HepG2 (cell line): ENCODE measurements at regions not wholly inside any gene's neighbourhood (a gene's known extent, or its start where the extent isn't known, plus 50 kb on each side); places are given as distances from the start of the nearest gene placed in this dataset.

Experiments used
- ATAC-seq: fragments of 200-7000 bp; cut with Tn5 transposase; 3 replicates; pipeline ENCODE4 v1.9.1; 2020; ENCODE audit warnings: mild to moderate bottlenecking, moderate library complexity
- BruUV-seq: library from RNA; stranded (reverse); fragments of 400-500 nt; replicated peaks from 2 replicates; lab custom pipeline; 2021; lab: Mats Ljungman, UMichigan
- CTCF ChIA-PET: fragments of 300-600 bp; formaldehyde crosslinking; extraction: SDS; loops from one replicate; lab custom pipeline; 2021; ENCODE audit warnings: low total read pairs, inconsistent platforms, low intra/inter-chr PET ratio; lab: Yijun Ruan, JAX
- POLR2A ChIA-PET: fragments of 350-600 bp; sonication (Branson Sonifier 250); formaldehyde crosslinking; loops from one replicate; lab custom pipeline; 2020; ENCODE audit warnings: antibody characterized with exemption, inconsistent platforms; lab: Yijun Ruan, JAX
- DNase-seq: peaks from one replicate; pipeline ENCODE4 v3.0.0-alpha.2; 2015; ENCODE audit warnings: low spot score
- FAIRE-seq: peaks from 3 replicates; lab custom pipeline; 2011; peaks lifted over from hg19 to GRCh38; lab: Jason Lieb, UNC
- H2AFZ ChIP-seq: one replicate; pipeline ENCODE4 v1.6.1; 2011; ENCODE audit warnings: low read length, inconsistent platforms
- H3K27ac ChIP-seq: fragments of 300-600 bp; 3 replicates; pipeline ENCODE4 v1.8.0; 2011; ENCODE audit warnings: mixed run types, mild to moderate bottlenecking, mixed read lengths, low read length, inconsistent platforms; ENCODE audit not compliant: insufficient read depth; ENCODE audit errors: extremely low read length
- H3K27me3 ChIP-seq, 2 experiments: fragments of 200-600 bp in 1 of 2; 2 replicates in 1 of 2; 3 replicates in 1 of 2; pipeline versions ENCODE4 v1.6.0 to v1.8.0; 2011; ENCODE audit warnings: low read length in 2 of 2, mild to moderate bottlenecking in 2 of 2, moderate library complexity in 2 of 2, inconsistent platforms in 1 of 2; ENCODE audit not compliant: insufficient read depth in 2 of 2, control insufficient read depth in 1 of 2
- H3K36me3 ChIP-seq, 2 experiments: fragments of 200-600 bp in 1 of 2; replicated peaks in 1 of 2; 2 replicates in 1 of 2; 3 replicates in 1 of 2; pipeline versions ENCODE4 v1.5.1 to v1.8.0; 2011; ENCODE audit warnings: low read length in 2 of 2, inconsistent platforms in 1 of 2; ENCODE audit not compliant: insufficient read depth in 2 of 2, control insufficient read depth in 1 of 2
- H3K4me1 ChIP-seq: 2 replicates; pipeline ENCODE4 v1.5.1; 2012; ENCODE audit warnings: low read length, inconsistent platforms; ENCODE audit not compliant: insufficient read depth
- H3K4me2 ChIP-seq: 2 replicates; pipeline ENCODE4 v1.6.0; 2011; ENCODE audit warnings: low read depth, low read length, inconsistent platforms
- H3K4me3 ChIP-seq, 3 experiments: fragments of 200-600 bp in 1 of 3; sonication (generic), shearing (Covaris generic) in 1 of 3; replicated peaks in 1 of 3; 2 replicates each; pipeline ENCODE4 v1.5.1; 2011 to 2016; ENCODE audit warnings: low read length in 3 of 3, inconsistent platforms in 2 of 3, low read depth in 2 of 3, mild to moderate bottlenecking in 2 of 3, control low read depth in 1 of 3, mixed read lengths in 1 of 3; ENCODE audit not compliant: insufficient read depth in 1 of 3
- H3K79me2 ChIP-seq: one replicate; pipeline ENCODE4 v1.6.1; 2011; ENCODE audit warnings: low read length, inconsistent platforms; ENCODE audit not compliant: insufficient read depth
- H3K9ac ChIP-seq: 2 replicates; pipeline ENCODE4 v1.6.0; 2011; ENCODE audit warnings: mild to moderate bottlenecking, low read depth, low read length, inconsistent platforms; ENCODE audit not compliant: insufficient read depth
- H3K9me3 ChIP-seq: 2 replicates; pipeline ENCODE4 v1.5.1; 2012; ENCODE audit warnings: mild to moderate bottlenecking, low read length
- H4K20me1 ChIP-seq: 2 replicates; pipeline ENCODE4 v1.6.0; 2011; ENCODE audit warnings: inconsistent platforms, mild to moderate bottlenecking, low read length, moderate library complexity; ENCODE audit not compliant: insufficient read depth
- ERF ChIP-seq: IDR thresholded peaks from 2 replicates; pipeline ENCODE4 v1.6.1; 2018; ENCODE audit warnings: missing biosample characterization, missing genetic modification reagents
- HDAC6 ChIP-seq: fragments of 200-600 bp; sonication (generic); IDR thresholded peaks from 2 replicates; pipeline ENCODE4 v1.7.0; 2017; ENCODE audit warnings: mild to moderate bottlenecking, antibody characterized with exemption, low read length, low read depth
- HOXA3 ChIP-seq: sonication (generic); formaldehyde crosslinking; IDR thresholded peaks from 2 replicates; pipeline ENCODE4 v1.5.0; 2020; ENCODE audit warnings: missing genetic modification reagents
- HOXA5 ChIP-seq: sonication (generic); formaldehyde crosslinking; IDR thresholded peaks from 2 replicates; pipeline ENCODE4 v1.4.0; 2020; ENCODE audit warnings: missing genetic modification reagents
- MIXL1 ChIP-seq: IDR thresholded peaks from 2 replicates; pipeline ENCODE4 v1.6.1; 2016
- MXD4 ChIP-seq: IDR thresholded peaks from 2 replicates; pipeline ENCODE4 v1.6.1; 2016; ENCODE audit warnings: mild to moderate bottlenecking, missing biosample characterization, missing genetic modification reagents
- RBFOX2 ChIP-seq: fragments of 200-400 bp; formaldehyde crosslinking; IDR thresholded peaks from 2 replicates; pipeline ENCODE4 v1.6.1; 2017; ENCODE audit warnings: low read depth, mild to moderate bottlenecking, low read length
- ZNF121 ChIP-seq: sonication (generic); formaldehyde crosslinking; IDR thresholded peaks from 2 replicates; pipeline ENCODE4 v1.5.0; 2020; ENCODE audit warnings: mild to moderate bottlenecking, missing genetic modification reagents
- ZNF562 ChIP-seq: sonication (generic); formaldehyde crosslinking; IDR thresholded peaks from 2 replicates; pipeline ENCODE4 v1.8.0; 2022; ENCODE audit warnings: missing genetic modification reagents, borderline replicate concordance
- ZNF572 ChIP-seq: sonication (generic); formaldehyde crosslinking; IDR thresholded peaks from 2 replicates; pipeline ENCODE4 v1.5.1; 2020; ENCODE audit warnings: mild to moderate bottlenecking, missing genetic modification reagents
- WGBS: methylation state at CpG from one replicate; pipeline ENCODE4 v1.1.6; 2017; ENCODE audit warnings: low lambda C conversion rate; 5-methylcytosine and 5-hydroxymethylcytosine counted together
- in situ Hi-C: cut with HindIII; loops from 2 replicates; pipeline ENCODE4 v1.10.0; 2017; ENCODE audit warnings: low pct_unique_long_range_greater_than_20kb; ENCODE audit not compliant: extremely low pct_ligation_motif_present
- intact Hi-C: fragments of 100-400 bp; cut with micrococcal nuclease; formaldehyde crosslinking; loops from one replicate; pipeline ENCODE4 v1.10.0; 2022; ENCODE audit not compliant: unreplicated experiment
- TF ChIP-seq, protein P1 (sequence below): sonication (generic); formaldehyde crosslinking; IDR thresholded peaks from 2 replicates; pipeline ENCODE4 v1.5.1; 2020; ENCODE audit warnings: mild to moderate bottlenecking, missing genetic modification reagents, moderate library complexity
- TF ChIP-seq, protein P2 (sequence below): fragments of 450-650 bp; IDR thresholded peaks from 2 replicates; pipeline ENCODE4 v1.6.1; 2017

DNA sequence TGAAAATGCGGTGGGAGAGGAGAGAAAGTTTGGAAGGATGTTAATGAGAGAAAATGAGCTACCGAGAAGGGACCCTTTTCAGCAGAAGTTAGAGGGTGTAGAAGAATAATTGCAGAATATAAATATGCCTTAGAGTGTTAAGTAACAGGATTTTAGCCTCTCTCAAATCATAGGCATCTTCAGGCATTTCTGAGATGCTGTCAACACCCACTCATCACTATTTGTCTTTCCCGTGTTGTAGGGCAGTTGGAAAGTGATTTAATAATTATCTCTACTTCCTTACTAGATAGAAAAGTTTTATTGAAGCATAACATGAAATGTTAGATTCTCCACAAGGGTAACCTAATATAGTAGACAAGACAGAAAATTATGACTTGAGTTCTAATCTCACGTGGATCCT lies 96.4 kb upstream of the RGS4 start (continued):
- TF ChIP-seq HOXA5 = no peak

DNA sequence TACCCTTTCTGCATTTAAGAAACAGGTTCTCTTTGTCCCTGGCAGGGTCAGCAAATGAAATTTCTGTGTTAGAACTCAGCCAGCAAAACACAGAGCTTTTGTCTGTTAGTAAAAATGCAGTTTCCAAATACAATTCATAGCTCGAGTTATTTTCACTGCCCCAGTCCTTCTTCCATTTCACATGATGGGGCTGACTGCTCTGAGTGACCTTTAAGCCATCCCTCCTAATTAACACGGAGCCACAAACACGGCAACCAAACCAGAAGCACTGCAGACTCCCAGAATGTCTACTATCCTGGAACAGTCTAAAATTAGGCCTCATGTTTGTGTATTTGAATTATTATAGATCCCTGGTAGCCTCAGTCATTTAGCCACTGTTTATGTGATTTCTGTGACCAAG lies 99.1 kb upstream of the RGS4 start:
- BruUV-seq = no TSS peak
- CTCF ChIA-PET = no interaction called here
- TF ChIP-seq HDAC6 (no peak), HOXA3 (CRISPR knock-in tag) (no peak), ZNF572 (CRISPR knock-in tag) (no peak), ZNF562 (CRISPR knock-in tag) (no peak), MXD4 (CRISPR knock-in tag) (no peak), MIXL1 (CRISPR knock-in tag) (no peak), RBFOX2 (no peak), ERF (CRISPR knock-in tag) (no peak), ZNF121 (no peak)
- TF ChIP-seq, protein P1, sequence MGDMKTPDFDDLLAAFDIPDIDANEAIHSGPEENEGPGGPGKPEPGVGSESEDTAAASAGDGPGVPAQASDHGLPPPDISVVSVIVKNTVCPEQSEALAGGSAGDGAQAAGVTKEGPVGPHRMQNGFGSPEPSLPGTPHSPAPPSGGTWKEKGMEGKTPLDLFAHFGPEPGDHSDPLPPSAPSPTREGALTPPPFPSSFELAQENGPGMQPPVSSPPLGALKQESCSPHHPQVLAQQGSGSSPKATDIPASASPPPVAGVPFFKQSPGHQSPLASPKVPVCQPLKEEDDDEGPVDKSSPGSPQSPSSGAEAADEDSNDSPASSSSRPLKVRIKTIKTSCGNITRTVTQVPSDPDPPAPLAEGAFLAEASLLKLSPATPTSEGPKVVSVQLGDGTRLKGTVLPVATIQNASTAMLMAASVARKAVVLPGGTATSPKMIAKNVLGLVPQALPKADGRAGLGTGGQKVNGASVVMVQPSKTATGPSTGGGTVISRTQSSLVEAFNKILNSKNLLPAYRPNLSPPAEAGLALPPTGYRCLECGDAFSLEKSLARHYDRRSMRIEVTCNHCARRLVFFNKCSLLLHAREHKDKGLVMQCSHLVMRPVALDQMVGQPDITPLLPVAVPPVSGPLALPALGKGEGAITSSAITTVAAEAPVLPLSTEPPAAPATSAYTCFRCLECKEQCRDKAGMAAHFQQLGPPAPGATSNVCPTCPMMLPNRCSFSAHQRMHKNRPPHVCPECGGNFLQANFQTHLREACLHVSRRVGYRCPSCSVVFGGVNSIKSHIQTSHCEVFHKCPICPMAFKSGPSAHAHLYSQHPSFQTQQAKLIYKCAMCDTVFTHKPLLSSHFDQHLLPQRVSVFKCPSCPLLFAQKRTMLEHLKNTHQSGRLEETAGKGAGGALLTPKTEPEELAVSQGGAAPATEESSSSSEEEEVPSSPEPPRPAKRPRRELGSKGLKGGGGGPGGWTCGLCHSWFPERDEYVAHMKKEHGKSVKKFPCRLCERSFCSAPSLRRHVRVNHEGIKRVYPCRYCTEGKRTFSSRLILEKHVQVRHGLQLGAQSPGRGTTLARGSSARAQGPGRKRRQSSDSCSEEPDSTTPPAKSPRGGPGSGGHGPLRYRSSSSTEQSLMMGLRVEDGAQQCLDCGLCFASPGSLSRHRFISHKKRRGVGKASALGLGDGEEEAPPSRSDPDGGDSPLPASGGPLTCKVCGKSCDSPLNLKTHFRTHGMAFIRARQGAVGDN = no peak
- TF ChIP-seq, protein P2, sequence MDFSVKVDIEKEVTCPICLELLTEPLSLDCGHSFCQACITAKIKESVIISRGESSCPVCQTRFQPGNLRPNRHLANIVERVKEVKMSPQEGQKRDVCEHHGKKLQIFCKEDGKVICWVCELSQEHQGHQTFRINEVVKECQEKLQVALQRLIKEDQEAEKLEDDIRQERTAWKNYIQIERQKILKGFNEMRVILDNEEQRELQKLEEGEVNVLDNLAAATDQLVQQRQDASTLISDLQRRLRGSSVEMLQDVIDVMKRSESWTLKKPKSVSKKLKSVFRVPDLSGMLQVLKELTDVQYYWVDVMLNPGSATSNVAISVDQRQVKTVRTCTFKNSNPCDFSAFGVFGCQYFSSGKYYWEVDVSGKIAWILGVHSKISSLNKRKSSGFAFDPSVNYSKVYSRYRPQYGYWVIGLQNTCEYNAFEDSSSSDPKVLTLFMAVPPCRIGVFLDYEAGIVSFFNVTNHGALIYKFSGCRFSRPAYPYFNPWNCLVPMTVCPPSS = no peak

More for the DNA sequence above, 99.1 kb upstream of the RGS4 start:
- FAIRE-seq (no peak), DNase-seq (no peak), ATAC-seq (no peak)
- H3K27ac ChIP-seq = no peak overlapping the region
- H3K27me3 ChIP-seq = no peaks in the 10 kb centered on the region
- no peak overlapping the region for H3K4me2 ChIP-seq
- H3K79me2 ChIP-seq = no peaks in the 10 kb centered on the region
- intact Hi-C loops (no loop called here), in situ Hi-C loops (no loop called here)
- H2AFZ ChIP-seq = no peak overlapping the region
- POLR2A ChIA-PET = no interaction called here
- no peaks in the 10 kb centered on the region for H3K4me1 ChIP-seq
- H3K36me3 ChIP-seq = no peaks in the 10 kb centered on the region
- H3K4me3 ChIP-seq = no peak overlapping the region
- no peaks in the 10 kb centered on the region for H4K20me1 ChIP-seq
- H3K9me3 ChIP-seq = no peaks in the 10 kb centered on the region
- WGBS = 0% methylated on average over 3 of the region's 3 CpGs
- no peak overlapping the region for H3K9ac ChIP-seq
